ENCODE measurements at regions not wholly inside any gene's neighbourhood (a gene's known extent, or its start where the extent isn't known, plus 50 kb on each side); places are given as distances from the start of the nearest gene placed in this dataset.

DNA sequence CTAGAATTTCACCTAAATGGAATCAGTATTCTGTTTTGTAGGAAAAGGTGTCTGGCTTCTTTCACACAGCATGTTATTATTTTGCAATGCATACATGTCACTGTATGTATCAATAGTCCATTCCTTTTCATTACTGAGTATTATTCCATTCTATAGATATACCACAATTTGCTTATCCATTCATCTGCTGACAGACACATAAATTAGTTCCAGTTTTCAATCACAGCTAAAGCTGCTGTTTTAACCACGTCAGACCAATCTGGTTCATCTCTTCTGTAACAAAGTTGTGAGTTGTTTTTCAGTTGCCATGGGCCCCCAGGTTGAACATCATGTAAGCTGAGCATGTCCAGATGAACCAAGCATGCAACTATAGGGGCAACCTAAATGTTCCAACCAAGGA, 282.1 kb upstream of the MKLN1 start:
- Histone ChIP-seq H3K36me3 (no peaks in the 10 kb centered on the region), H3K4me1 (peaks cover 0 to 9% (median 0%) of the 10 kb centered on the region in 4 donors), H3K4me3 (no peak overlapping the region), H3K9me3 (no peaks in the 10 kb centered on the region), H3K27me3 (no peaks in the 10 kb centered on the region), H3K27ac (no peak overlapping the region)
- TF ChIP-seq POLR2A (IDR thresholded peaks at IDR 0.05) = no peak
- TF ChIP-seq, protein P1, sequence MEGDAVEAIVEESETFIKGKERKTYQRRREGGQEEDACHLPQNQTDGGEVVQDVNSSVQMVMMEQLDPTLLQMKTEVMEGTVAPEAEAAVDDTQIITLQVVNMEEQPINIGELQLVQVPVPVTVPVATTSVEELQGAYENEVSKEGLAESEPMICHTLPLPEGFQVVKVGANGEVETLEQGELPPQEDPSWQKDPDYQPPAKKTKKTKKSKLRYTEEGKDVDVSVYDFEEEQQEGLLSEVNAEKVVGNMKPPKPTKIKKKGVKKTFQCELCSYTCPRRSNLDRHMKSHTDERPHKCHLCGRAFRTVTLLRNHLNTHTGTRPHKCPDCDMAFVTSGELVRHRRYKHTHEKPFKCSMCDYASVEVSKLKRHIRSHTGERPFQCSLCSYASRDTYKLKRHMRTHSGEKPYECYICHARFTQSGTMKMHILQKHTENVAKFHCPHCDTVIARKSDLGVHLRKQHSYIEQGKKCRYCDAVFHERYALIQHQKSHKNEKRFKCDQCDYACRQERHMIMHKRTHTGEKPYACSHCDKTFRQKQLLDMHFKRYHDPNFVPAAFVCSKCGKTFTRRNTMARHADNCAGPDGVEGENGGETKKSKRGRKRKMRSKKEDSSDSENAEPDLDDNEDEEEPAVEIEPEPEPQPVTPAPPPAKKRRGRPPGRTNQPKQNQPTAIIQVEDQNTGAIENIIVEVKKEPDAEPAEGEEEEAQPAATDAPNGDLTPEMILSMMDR (IDR thresholded peaks at IDR 0.05) = no peak
- 89% methylated on average over 1 of the region's 1 CpG for WGBS (ENCODE audit: insufficient coverage, low coverage, low lambda C conversion rate, missing lambda C conversion rate)
- ATAC-seq = no peak
- DNase-seq = no peak
- intact Hi-C loops (cut with DNase I) = no loop called here

DNA sequence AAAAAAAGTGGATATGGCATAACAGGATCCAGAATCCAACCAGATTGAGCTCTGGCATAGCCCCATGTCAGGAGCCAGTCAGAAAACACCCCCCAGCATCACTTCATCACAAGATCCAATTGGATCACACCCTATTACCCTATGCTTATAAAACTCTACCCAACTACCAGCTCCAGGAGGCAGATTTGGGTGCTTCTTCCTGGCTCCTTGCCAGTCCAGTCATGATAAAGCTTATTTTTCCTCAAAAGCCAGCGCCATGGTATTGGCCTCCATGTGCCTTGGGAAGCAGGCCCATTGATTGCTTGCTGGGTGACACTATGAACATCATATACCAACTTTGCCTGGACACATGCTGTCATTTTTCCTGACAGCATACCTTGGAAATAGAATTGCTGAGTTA, 281.4 kb upstream of the MKLN1 start:
- H3K4me1 ChIP-seq = peaks cover 0 to 6% (median 0%) of the 10 kb centered on the region in 4 donors
- no peak for TF ChIP-seq POLR2A (IDR thresholded peaks at IDR 0.05)
- TF ChIP-seq, protein P1 (IDR thresholded peaks at IDR 0.05) = no peak
- no peaks in the 10 kb centered on the region for H3K9me3 ChIP-seq
- intact Hi-C loops (cut with DNase I) = no loop called here
- H3K27ac ChIP-seq = no peak overlapping the region
- H3K4me3 ChIP-seq = no peak overlapping the region
- 100% methylated on average over 1 of the region's 1 CpG for WGBS (ENCODE audit: insufficient coverage, low coverage, low lambda C conversion rate, missing lambda C conversion rate)
- H3K36me3 ChIP-seq = peaks cover 0 to 2% (median 0%) of the 10 kb centered on the region in 4 donors
- H3K27me3 ChIP-seq = no peaks in the 10 kb centered on the region
- DNase-seq (no peak), ATAC-seq (no peak)

DNA sequence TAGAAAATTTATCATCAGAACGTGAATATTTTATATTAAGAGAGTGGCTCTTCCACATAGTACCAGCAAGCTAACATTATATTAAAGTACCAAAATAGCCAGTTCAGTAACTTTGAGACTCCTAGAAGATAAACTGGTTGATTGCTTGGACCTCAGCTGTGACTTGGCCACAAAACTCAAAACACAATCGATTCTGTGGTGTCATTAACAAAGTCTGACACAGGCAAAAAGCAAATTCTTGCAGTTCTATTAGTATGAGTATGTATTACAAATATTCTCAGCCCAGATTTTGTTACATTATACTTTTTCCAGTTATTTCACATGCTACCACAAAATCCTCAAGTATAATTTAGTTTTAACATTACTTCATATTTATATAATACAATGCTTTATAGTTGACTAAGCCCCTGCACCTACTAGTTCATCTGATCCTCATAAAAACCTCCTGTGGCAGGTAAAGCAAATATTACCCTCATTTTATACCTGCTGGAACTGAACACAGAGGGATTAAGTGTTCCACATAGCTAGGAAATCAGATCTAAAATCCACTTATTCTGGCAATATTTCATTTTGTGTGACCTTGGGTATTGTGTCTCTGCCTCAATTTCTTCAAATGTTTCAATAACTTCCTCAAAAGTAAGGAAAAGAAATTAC, 279.9 kb upstream of the MKLN1 start:
- ATAC-seq (no peak), DNase-seq (no peak)
- Histone ChIP-seq H3K36me3 (peaks cover 0 to 5% (median 0%) of the 10 kb centered on the region in 4 donors), H3K4me3 (no peak overlapping the region), H3K27me3 (no peaks in the 10 kb centered on the region), H3K9me3 (no peaks in the 10 kb centered on the region), H3K4me1 (peaks cover 0 to 6% (median 0%) of the 10 kb centered on the region in 4 donors), H3K27ac (no peak overlapping the region)
- 68% methylated on average over 2 of the region's 2 CpGs for WGBS (ENCODE audit: insufficient coverage, low coverage, low lambda C conversion rate, missing lambda C conversion rate)
- intact Hi-C loops (cut with DNase I) = no loop called here
- TF ChIP-seq, protein P1 (IDR thresholded peaks at IDR 0.05) = no peak

DNA sequence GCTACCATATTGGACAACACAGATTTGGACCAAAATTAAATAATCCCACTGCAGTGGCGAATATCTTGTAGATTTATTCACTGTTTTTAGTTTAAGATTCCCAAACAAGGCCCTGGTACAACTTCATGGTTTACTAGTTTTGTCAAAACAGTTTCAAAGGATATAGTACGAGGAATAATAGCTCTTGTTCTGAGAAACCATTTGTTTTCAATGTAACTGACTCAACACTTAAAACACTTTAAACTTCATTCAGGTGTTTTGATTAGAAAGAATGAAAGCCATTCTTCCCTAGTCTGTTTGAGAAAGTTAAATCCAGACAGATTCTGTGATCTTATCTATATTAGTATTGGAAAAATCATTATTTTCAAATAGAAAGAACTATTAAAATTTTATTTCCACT, 276.4 kb upstream of the MKLN1 start:
- ATAC-seq = no peak
- intact Hi-C loops (cut with DNase I) = no loop called here
- Histone ChIP-seq H3K4me1 (peaks cover 0 to 16% (median 3%) of the 10 kb centered on the region in 4 donors), H3K36me3 (peaks cover 0 to 5% (median 0%) of the 10 kb centered on the region in 4 donors), H3K27me3 (no peaks in the 10 kb centered on the region), H3K9me3 (no peaks in the 10 kb centered on the region), H3K27ac (no peak overlapping the region), H3K4me3 (no peak overlapping the region)
- DNase-seq = no peak
- no peak for TF ChIP-seq POLR2A (IDR thresholded peaks at IDR 0.05)
- TF ChIP-seq, protein P1 (IDR thresholded peaks at IDR 0.05) = no peak
- WGBS (ENCODE audit: insufficient coverage, low coverage, low lambda C conversion rate, missing lambda C conversion rate) = 97% methylated on average over 2 of the region's 2 CpGs
